OCI-LY7 (cell line): ENCODE measurements at regions not wholly inside any gene's neighbourhood (a gene's known extent, or its start where the extent isn't known, plus 50 kb on each side); places are given as distances from the start of the nearest gene placed in this dataset.

ENCODE experiments used
- BruUV-seq: library from RNA; stranded (reverse); fragments of 400-500 nt; replicated peaks from 2 replicates; lab custom pipeline; 2021; lab: Mats Ljungman, UMichigan
- CTCF ChIA-PET: fragments of 300-600 bp; sonication (Branson Sonifier 250); formaldehyde crosslinking; loops from one replicate; lab custom pipeline; 2022; ENCODE audit warnings: antibody characterized with exemption; ENCODE audit not compliant: unreplicated experiment; lab: Charles Lee
- POLR2A ChIA-PET: fragments of 300-600 bp; sonication (Branson Sonifier 250); formaldehyde crosslinking; loops from one replicate; lab custom pipeline; 2022; ENCODE audit warnings: antibody characterized with exemption; lab: Charles Lee
- DNase-seq: peaks from one replicate; pipeline ENCODE4 v3.0.0-alpha.2; 2015; ENCODE audit warnings: low spot score
- H2AFZ ChIP-seq: fragments of 200-600 bp; sonication (generic), shearing (Covaris generic); 2 replicates; pipeline ENCODE4 v1.6.1; 2014; ENCODE audit warnings: mild to moderate bottlenecking, antibody characterized with exemption, low read length, moderate library complexity
- H3K27ac ChIP-seq: fragments of 200-600 bp; sonication (generic); 2 replicates; pipeline ENCODE4 v1.5.1; 2014; ENCODE audit warnings: mixed run types, low read depth, mild to moderate bottlenecking, moderate library complexity, low read length, inconsistent platforms; ENCODE audit not compliant: poor library complexity, severe bottlenecking
- H3K36me3 ChIP-seq: fragments of 200-600 bp; sonication (generic); 2 replicates; pipeline ENCODE4 v1.6.1; 2014; ENCODE audit warnings: mild to moderate bottlenecking, antibody characterized with exemption, low read length, moderate library complexity, mixed read lengths; ENCODE audit not compliant: insufficient read depth
- H3K4me1 ChIP-seq: fragments of 200-600 bp; sonication (generic); 2 replicates; pipeline ENCODE4 v1.5.1; 2014; ENCODE audit warnings: mild to moderate bottlenecking, low read length; ENCODE audit not compliant: insufficient read depth, poor library complexity, severe bottlenecking
- H3K4me2 ChIP-seq: fragments of 200-600 bp; sonication (generic); 2 replicates; pipeline ENCODE4 v1.6.1; 2014; ENCODE audit warnings: mild to moderate bottlenecking, low read length
- H3K4me3 ChIP-seq: fragments of 200-600 bp; sonication (generic); 2 replicates; pipeline ENCODE4 v1.5.1; 2014; ENCODE audit warnings: mild to moderate bottlenecking, low read depth, low read length; ENCODE audit not compliant: poor library complexity, severe bottlenecking
- H3K79me2 ChIP-seq: fragments of 200-600 bp; sonication (generic); 2 replicates; pipeline ENCODE4 v1.6.1; 2016; ENCODE audit warnings: low read depth, mild to moderate bottlenecking, low read length, moderate library complexity, mixed read lengths; ENCODE audit not compliant: insufficient read depth
- H3K9me2 ChIP-seq: fragments of 200-600 bp; sonication (generic); 2 replicates; pipeline ENCODE4 v1.6.1; 2016; ENCODE audit warnings: mild to moderate bottlenecking, low read length, mixed read lengths; ENCODE audit not compliant: insufficient read depth
- H3K9me3 ChIP-seq: fragments of 200-600 bp; sonication (generic); 2 replicates; pipeline ENCODE4 v1.6.1; 2014; ENCODE audit warnings: mild to moderate bottlenecking, mixed run types, low read length, mixed read lengths
- H4K20me1 ChIP-seq: fragments of 200-600 bp; sonication (generic); 2 replicates; pipeline ENCODE4 v1.6.1; 2014; ENCODE audit warnings: mild to moderate bottlenecking, antibody characterized with exemption, low read length, moderate library complexity, mixed read lengths; ENCODE audit not compliant: insufficient read depth
- EZH2phosphoT487 ChIP-seq: fragments of 200-600 bp; sonication (generic); IDR thresholded peaks from 2 replicates; pipeline ENCODE4 v1.6.1; 2018; ENCODE audit warnings: low read depth, borderline replicate concordance, mild to moderate bottlenecking, mixed run types, antibody characterized with exemption, low read length, moderate library complexity, mixed read lengths
- intact Hi-C: fragments of 100-400 bp; cut with micrococcal nuclease; formaldehyde crosslinking; loops from one replicate; pipeline ENCODE4 v1.10.0; 2022; ENCODE audit not compliant: unreplicated experiment
- TF ChIP-seq, protein P1 (sequence below): fragments of 200-600 bp; sonication (generic); conservative IDR thresholded peaks from 2 replicates; pipeline ENCODE4 v1.5.1; 2014; ENCODE audit warnings: mild to moderate bottlenecking, antibody characterized with exemption, low read length, moderate library complexity, mixed read lengths

- ChIA-PET CTCF (no interaction called here), POLR2A (interaction anchor here (0.6 kb wide), 1 partner anchor 1678 kb away, joined by 3 read pairs; no protein-coding TSS in a partner anchor)
- Histone ChIP-seq H3K9me3 (no peaks in the 10 kb centered on the region), H3K4me3 (no peak overlapping the region), H3K27ac (no peak overlapping the region), H3K79me2 (no peaks in the 10 kb centered on the region), H3K9me2 (no peaks in the 10 kb centered on the region), H2AFZ (no peak overlapping the region), H3K36me3 (no peaks in the 10 kb centered on the region), H3K4me2 (no peak overlapping the region), H3K4me1 (no peaks in the 10 kb centered on the region), H4K20me1 (no peaks in the 10 kb centered on the region)
- intact Hi-C loops = no loop called here
- no TSS peak for BruUV-seq
- no peak for DNase-seq
- TF ChIP-seq EZH2phosphoT487 = no peak
- TF ChIP-seq, protein P1, sequence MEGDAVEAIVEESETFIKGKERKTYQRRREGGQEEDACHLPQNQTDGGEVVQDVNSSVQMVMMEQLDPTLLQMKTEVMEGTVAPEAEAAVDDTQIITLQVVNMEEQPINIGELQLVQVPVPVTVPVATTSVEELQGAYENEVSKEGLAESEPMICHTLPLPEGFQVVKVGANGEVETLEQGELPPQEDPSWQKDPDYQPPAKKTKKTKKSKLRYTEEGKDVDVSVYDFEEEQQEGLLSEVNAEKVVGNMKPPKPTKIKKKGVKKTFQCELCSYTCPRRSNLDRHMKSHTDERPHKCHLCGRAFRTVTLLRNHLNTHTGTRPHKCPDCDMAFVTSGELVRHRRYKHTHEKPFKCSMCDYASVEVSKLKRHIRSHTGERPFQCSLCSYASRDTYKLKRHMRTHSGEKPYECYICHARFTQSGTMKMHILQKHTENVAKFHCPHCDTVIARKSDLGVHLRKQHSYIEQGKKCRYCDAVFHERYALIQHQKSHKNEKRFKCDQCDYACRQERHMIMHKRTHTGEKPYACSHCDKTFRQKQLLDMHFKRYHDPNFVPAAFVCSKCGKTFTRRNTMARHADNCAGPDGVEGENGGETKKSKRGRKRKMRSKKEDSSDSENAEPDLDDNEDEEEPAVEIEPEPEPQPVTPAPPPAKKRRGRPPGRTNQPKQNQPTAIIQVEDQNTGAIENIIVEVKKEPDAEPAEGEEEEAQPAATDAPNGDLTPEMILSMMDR = no peak
These were observed 1941.7 kb upstream of the LRRTM1 start for GRCh38 chr2:82246220-82246775.

GRCh38 chr2:82239176-82239575 is 1934.6 kb upstream of the LRRTM1 start:
- no TSS peak for BruUV-seq
- Histone ChIP-seq H4K20me1 (no peaks in the 10 kb centered on the region), H3K4me1 (no peaks in the 10 kb centered on the region), H3K4me3 (no peak overlapping the region), H3K9me3 (no peaks in the 10 kb centered on the region), H3K4me2 (no peak overlapping the region), H2AFZ (no peak overlapping the region), H3K79me2 (no peaks in the 10 kb centered on the region), H3K9me2 (no peaks in the 10 kb centered on the region), H3K27ac (no peak overlapping the region), H3K36me3 (no peaks in the 10 kb centered on the region)
- ChIA-PET POLR2A (no interaction called here), CTCF (no interaction called here)
- TF ChIP-seq EZH2phosphoT487 = no peak
- TF ChIP-seq, protein P1 = no peak
- DNase-seq = no peak
- intact Hi-C loops = no loop called here

GRCh38 chr2:82237994-82238662 is 1933.6 kb upstream of the LRRTM1 start:
- Histone ChIP-seq H3K9me2 (no peaks in the 10 kb centered on the region), H3K4me1 (no peaks in the 10 kb centered on the region), H3K79me2 (no peaks in the 10 kb centered on the region), H3K4me2 (no peak overlapping the region), H3K9me3 (no peaks in the 10 kb centered on the region), H3K4me3 (no peak overlapping the region), H4K20me1 (no peaks in the 10 kb centered on the region), H3K36me3 (no peaks in the 10 kb centered on the region), H3K27ac (no peak overlapping the region), H2AFZ (no peak overlapping the region)
- TF ChIP-seq EZH2phosphoT487 = no peak
- TF ChIP-seq, protein P1 = no peak
- DNase-seq = no peak
- CTCF ChIA-PET = no interaction called here
- BruUV-seq = no TSS peak
- intact Hi-C loops = no loop called here
- POLR2A ChIA-PET = interaction anchor here (0.8 kb wide), 1 partner anchor 18 kb away, joined by 3 read pairs; no protein-coding TSS in a partner anchor
